ENCODE measurements at regions not wholly inside any gene's neighbourhood (a gene's known extent, or its start where the extent isn't known, plus 50 kb on each side); places are given as distances from the start of the nearest gene placed in this dataset.
"Not testable (repeated sequence)": the region's sequence is repeated elsewhere in the genome, so short reads cannot be mapped to it uniquely, and the experiment has no call there.

GRCh38 chr20:51955756-51956155, 153.4 kb upstream of the SALL4 start:
- DNase-seq = no peak

- no peak for DNase-seq
These were observed 151.5 kb upstream of the SALL4 start for GRCh38 chr20:51953731-51954340.

- DNase-seq = no peak
These were observed 148.6 kb upstream of the SALL4 start for GRCh38 chr20:51950926-51951325.

- no peak for DNase-seq
These were observed 144.3 kb upstream of the SALL4 start for GRCh38 chr20:51946586-51946985.

GRCh38 chr20:51945881-51946280, 143.6 kb upstream of the SALL4 start:
- DNase-seq = no peak

GRCh38 chr20:51945177-51945576, 142.9 kb upstream of the SALL4 start:
- no peak for DNase-seq

GRCh38 chr20:51943761-51944160, 141.4 kb upstream of the SALL4 start:
- DNase-seq = no peak

GRCh38 chr20:51943326-51943725, 141.0 kb upstream of the SALL4 start:
- DNase-seq = not testable (repeated sequence)

- DNase-seq = no peak
These were observed 139.2 kb upstream of the SALL4 start for GRCh38 chr20:51941503-51941902.

GRCh38 chr20:51939259-51939585, 136.9 kb upstream of the SALL4 start:
- no peak for DNase-seq

- no peak for DNase-seq
These were observed 136.4 kb upstream of the SALL4 start for GRCh38 chr20:51938559-51939258.

- DNase-seq = no peak
These were observed 135.5 kb upstream of the SALL4 start for GRCh38 chr20:51937779-51938178.

- DNase-seq = no peak
These were observed 134.1 kb upstream of the SALL4 start for GRCh38 chr20:51936377-51936776.

- DNase-seq = no peak
These were observed 132.7 kb upstream of the SALL4 start for GRCh38 chr20:51935003-51935358.

- DNase-seq = no peak
These were observed 132.1 kb upstream of the SALL4 start for GRCh38 chr20:51934301-51935002.

- no peak for DNase-seq
These were observed 129.1 kb upstream of the SALL4 start for GRCh38 chr20:51931371-51931781.

- DNase-seq = no peak
These were observed 128.5 kb upstream of the SALL4 start for GRCh38 chr20:51930775-51931174.

- no peak for DNase-seq
These were observed 126.6 kb upstream of the SALL4 start for GRCh38 chr20:51928931-51929330.

GRCh38 chr20:51927970-51928369, 125.6 kb upstream of the SALL4 start:
- DNase-seq = not testable (repeated sequence)

GRCh38 chr20:51926670-51927305, 124.5 kb upstream of the SALL4 start:
- DNase-seq = no peak

- no peak for DNase-seq
These were observed 122.2 kb upstream of the SALL4 start for GRCh38 chr20:51924509-51924908.

- no peak for DNase-seq
These were observed 121.3 kb upstream of the SALL4 start for GRCh38 chr20:51923633-51924032.

- DNase-seq = not testable (repeated sequence)
These were observed 120.5 kb upstream of the SALL4 start for GRCh38 chr20:51922812-51923211.

GRCh38 chr20:51918561-51918960, 116.2 kb upstream of the SALL4 start:
- no peak for DNase-seq
